SK-N-SH treated with all-trans-retinoic acid at 6 μM for 48 hours (cell line): ENCODE measurements at regions not wholly inside any gene's neighbourhood (a gene's known extent, or its start where the extent isn't known, plus 50 kb on each side); places are given as distances from the start of the nearest gene placed in this dataset.

ENCODE experiments used
- ATAC-seq: fragments of 200-7000 bp; cut with Tn5 transposase; 3 replicates; pipeline ENCODE4 v1.9.1; 2020; ENCODE audit warnings: mild to moderate bottlenecking, moderate library complexity
- ARNTL ChIP-seq: fragments of 450-650 bp; formaldehyde crosslinking; IDR thresholded peaks from 2 replicates; pipeline ENCODE4 v1.5.0; 2020; ENCODE audit warnings: low read depth, mild to moderate bottlenecking, moderate library complexity, borderline replicate concordance
- BACH2 ChIP-seq: fragments of 250-450 bp; sonication (Bioruptor Pico); IDR thresholded peaks from 2 replicates; pipeline ENCODE4 v1.9.0; 2021; ENCODE audit warnings: mild to moderate bottlenecking, borderline replicate concordance
- CSRNP3 ChIP-seq: fragments of 250-450 bp; sonication (Bioruptor Pico); IDR thresholded peaks from 2 replicates; pipeline ENCODE4 v1.5.1; 2021; ENCODE audit warnings: mild to moderate bottlenecking, moderate library complexity
- ESRRG ChIP-seq: fragments of 250-450 bp; sonication (Bioruptor Pico); IDR thresholded peaks from 2 replicates; pipeline ENCODE4 v1.6.1; 2021; ENCODE audit warnings: mild to moderate bottlenecking
- GLIS3 ChIP-seq: fragments of 250-450 bp; sonication (Bioruptor Pico); IDR thresholded peaks from 2 replicates; pipeline ENCODE4 v1.5.0; 2020; ENCODE audit warnings: mild to moderate bottlenecking, moderate library complexity
- ISL1 ChIP-seq: fragments of 250-450 bp; sonication (Bioruptor Pico); IDR thresholded peaks from 2 replicates; pipeline ENCODE4 v2.1.2; 2022; ENCODE audit warnings: mild to moderate bottlenecking, moderate library complexity
- OSR1 ChIP-seq: fragments of 250-450 bp; sonication (Bioruptor Pico); IDR thresholded peaks from 2 replicates; pipeline ENCODE4 v1.8.0; 2022; ENCODE audit warnings: moderate library complexity, mild to moderate bottlenecking, inconsistent platforms
- PPARA ChIP-seq: fragments of 250-450 bp; sonication (Bioruptor Pico); IDR thresholded peaks from 2 replicates; pipeline ENCODE4 v1.5.0; 2020; ENCODE audit warnings: mild to moderate bottlenecking, borderline replicate concordance
- RARB ChIP-seq: fragments of 250-450 bp; sonication (Bioruptor Pico); IDR thresholded peaks from 2 replicates; pipeline ENCODE4 v1.8.0; 2021; ENCODE audit warnings: mild to moderate bottlenecking, moderate library complexity
- SNAI2 ChIP-seq: fragments of 250-450 bp; sonication (Bioruptor Pico); IDR thresholded peaks from 2 replicates; pipeline ENCODE4 v1.5.0; 2020; ENCODE audit warnings: mild to moderate bottlenecking, moderate library complexity
- TOX ChIP-seq: fragments of 250-450 bp; sonication (Bioruptor Pico); IDR thresholded peaks from 2 replicates; pipeline ENCODE4 v1.8.0; 2021; ENCODE audit warnings: mild to moderate bottlenecking, moderate library complexity, borderline replicate concordance
- ZC3H10 ChIP-seq: fragments of 250-450 bp; sonication (Bioruptor Pico); IDR thresholded peaks from 2 replicates; pipeline ENCODE4 v1.5.1; 2021; ENCODE audit warnings: mild to moderate bottlenecking, moderate library complexity
- ZFP30 ChIP-seq: fragments of 450-650 bp; formaldehyde crosslinking; IDR thresholded peaks from 2 replicates; pipeline ENCODE4 v1.5.0; 2022; ENCODE audit warnings: mild to moderate bottlenecking, moderate library complexity
- ZNF565 ChIP-seq: fragments of 450-650 bp; formaldehyde crosslinking; conservative IDR thresholded peaks from 2 replicates; pipeline ENCODE4 v1.5.0; 2020; ENCODE audit warnings: low read depth, mild to moderate bottlenecking, moderate library complexity
- ZNF70 ChIP-seq: fragments of 450-650 bp; formaldehyde crosslinking; IDR thresholded peaks from 2 replicates; pipeline ENCODE4 v1.5.0; 2020; ENCODE audit warnings: mild to moderate bottlenecking, moderate library complexity
- ZNF8 ChIP-seq: fragments of 450-650 bp; formaldehyde crosslinking; IDR thresholded peaks from 2 replicates; pipeline ENCODE4 v1.5.0; 2020; ENCODE audit warnings: mild to moderate bottlenecking, moderate library complexity
- TF ChIP-seq, protein P1 (sequence below): fragments of 250-450 bp; sonication (Bioruptor Pico); IDR thresholded peaks from 2 replicates; pipeline ENCODE4 v1.5.0; 2020; ENCODE audit warnings: mild to moderate bottlenecking, moderate library complexity
- TF ChIP-seq, protein P2 (sequence below): fragments of 250-450 bp; sonication (Bioruptor Pico); IDR thresholded peaks from 2 replicates; pipeline ENCODE4 v1.5.1; 2020; ENCODE audit warnings: low read depth, mild to moderate bottlenecking, moderate library complexity
- TF ChIP-seq, protein P3 (sequence below): fragments of 250-450 bp; sonication (Bioruptor Pico); IDR thresholded peaks from 2 replicates; pipeline ENCODE4 v1.8.0; 2021; ENCODE audit warnings: low read depth, mild to moderate bottlenecking, moderate library complexity, borderline replicate concordance

DNA sequence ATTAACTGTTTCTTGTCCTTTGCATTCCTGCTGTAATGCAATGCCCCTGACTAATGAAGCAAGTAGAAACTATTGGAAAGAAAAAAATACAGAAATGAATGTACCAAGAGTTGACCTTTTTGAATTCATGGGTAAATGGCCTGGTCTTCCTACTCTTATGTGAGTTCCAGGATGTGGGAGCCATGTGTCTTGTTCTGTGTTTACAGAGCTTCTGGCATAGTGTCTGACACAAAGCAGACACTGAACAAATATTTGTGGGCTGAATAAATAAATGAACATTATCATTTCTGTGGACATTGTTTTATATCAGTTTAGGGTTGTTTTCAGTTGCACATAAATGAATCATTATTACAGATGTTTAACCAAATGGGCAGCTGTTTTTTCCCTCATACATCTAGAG lies 155.5 kb downstream of the CD8B2 start:
- peak; percentile 30; the same call in 1 of the 2 replicates for TF ChIP-seq TOX (CRISPR knock-in tag)
- TF ChIP-seq, protein P1, sequence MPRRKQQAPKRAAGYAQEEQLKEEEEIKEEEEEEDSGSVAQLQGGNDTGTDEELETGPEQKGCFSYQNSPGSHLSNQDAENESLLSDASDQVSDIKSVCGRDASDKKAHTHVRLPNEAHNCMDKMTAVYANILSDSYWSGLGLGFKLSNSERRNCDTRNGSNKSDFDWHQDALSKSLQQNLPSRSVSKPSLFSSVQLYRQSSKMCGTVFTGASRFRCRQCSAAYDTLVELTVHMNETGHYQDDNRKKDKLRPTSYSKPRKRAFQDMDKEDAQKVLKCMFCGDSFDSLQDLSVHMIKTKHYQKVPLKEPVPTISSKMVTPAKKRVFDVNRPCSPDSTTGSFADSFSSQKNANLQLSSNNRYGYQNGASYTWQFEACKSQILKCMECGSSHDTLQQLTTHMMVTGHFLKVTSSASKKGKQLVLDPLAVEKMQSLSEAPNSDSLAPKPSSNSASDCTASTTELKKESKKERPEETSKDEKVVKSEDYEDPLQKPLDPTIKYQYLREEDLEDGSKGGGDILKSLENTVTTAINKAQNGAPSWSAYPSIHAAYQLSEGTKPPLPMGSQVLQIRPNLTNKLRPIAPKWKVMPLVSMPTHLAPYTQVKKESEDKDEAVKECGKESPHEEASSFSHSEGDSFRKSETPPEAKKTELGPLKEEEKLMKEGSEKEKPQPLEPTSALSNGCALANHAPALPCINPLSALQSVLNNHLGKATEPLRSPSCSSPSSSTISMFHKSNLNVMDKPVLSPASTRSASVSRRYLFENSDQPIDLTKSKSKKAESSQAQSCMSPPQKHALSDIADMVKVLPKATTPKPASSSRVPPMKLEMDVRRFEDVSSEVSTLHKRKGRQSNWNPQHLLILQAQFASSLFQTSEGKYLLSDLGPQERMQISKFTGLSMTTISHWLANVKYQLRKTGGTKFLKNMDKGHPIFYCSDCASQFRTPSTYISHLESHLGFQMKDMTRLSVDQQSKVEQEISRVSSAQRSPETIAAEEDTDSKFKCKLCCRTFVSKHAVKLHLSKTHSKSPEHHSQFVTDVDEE (CRISPR knock-in tag), result no peak
- TF ChIP-seq ISL1 (CRISPR knock-in tag), result peak; percentile 61
- TF ChIP-seq, all 23 proteins: peak for 2
- ATAC-seq, result peak; percentile 76

- TF ChIP-seq OSR1 (CRISPR knock-in tag) (no peak), BACH2 (CRISPR knock-in tag) (no peak), ZC3H10 (CRISPR knock-in tag) (no peak)
- TF ChIP-seq, protein P2, sequence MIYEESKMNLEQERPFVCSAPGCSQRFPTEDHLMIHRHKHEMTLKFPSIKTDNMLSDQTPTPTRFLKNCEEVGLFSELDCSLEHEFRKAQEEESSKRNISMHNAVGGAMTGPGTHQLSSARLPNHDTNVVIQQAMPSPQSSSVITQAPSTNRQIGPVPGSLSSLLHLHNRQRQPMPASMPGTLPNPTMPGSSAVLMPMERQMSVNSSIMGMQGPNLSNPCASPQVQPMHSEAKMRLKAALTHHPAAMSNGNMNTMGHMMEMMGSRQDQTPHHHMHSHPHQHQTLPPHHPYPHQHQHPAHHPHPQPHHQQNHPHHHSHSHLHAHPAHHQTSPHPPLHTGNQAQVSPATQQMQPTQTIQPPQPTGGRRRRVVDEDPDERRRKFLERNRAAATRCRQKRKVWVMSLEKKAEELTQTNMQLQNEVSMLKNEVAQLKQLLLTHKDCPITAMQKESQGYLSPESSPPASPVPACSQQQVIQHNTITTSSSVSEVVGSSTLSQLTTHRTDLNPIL (CRISPR knock-in tag), result no peak
- no peak for ATAC-seq
Observed at GRCh38 chr2:106644623-106645022, 157.5 kb downstream of the CD8B2 start.

GRCh38 chr2:106646605-106647004 lies 159.4 kb downstream of the CD8B2 start:
- ATAC-seq, result no peak
- TF ChIP-seq RARB (CRISPR knock-in tag) (no peak), ZFP30 (CRISPR knock-in tag) (no peak), CSRNP3 (CRISPR knock-in tag) (no peak), ZNF8 (CRISPR knock-in tag) (no peak), TOX (CRISPR knock-in tag) (no peak), ZNF565 (CRISPR knock-in tag) (no peak)
- TF ChIP-seq, protein P2 (CRISPR knock-in tag), result no peak
- TF ChIP-seq, all 23 proteins: peak for 0

GRCh38 chr2:106649306-106649705 lies 162.1 kb downstream of the CD8B2 start:
- ATAC-seq, result no peak

More at GRCh38 chr2:106649306-106649705, 162.1 kb downstream of the CD8B2 start:
- TF ChIP-seq ARNTL (no peak), CSRNP3 (CRISPR knock-in tag) (no peak), ZNF8 (CRISPR knock-in tag) (no peak), ZC3H10 (CRISPR knock-in tag) (no peak), SNAI2 (no peak), GLIS3 (no peak), ZNF565 (CRISPR knock-in tag) (no peak), PPARA (CRISPR knock-in tag) (no peak), TOX (CRISPR knock-in tag) (no peak), ZFP30 (CRISPR knock-in tag) (no peak), ZNF70 (CRISPR knock-in tag) (no peak), BACH2 (CRISPR knock-in tag) (no peak), ESRRG (CRISPR knock-in tag) (no peak)
- TF ChIP-seq, protein P2 (CRISPR knock-in tag), result no peak
- TF ChIP-seq, protein P3, sequence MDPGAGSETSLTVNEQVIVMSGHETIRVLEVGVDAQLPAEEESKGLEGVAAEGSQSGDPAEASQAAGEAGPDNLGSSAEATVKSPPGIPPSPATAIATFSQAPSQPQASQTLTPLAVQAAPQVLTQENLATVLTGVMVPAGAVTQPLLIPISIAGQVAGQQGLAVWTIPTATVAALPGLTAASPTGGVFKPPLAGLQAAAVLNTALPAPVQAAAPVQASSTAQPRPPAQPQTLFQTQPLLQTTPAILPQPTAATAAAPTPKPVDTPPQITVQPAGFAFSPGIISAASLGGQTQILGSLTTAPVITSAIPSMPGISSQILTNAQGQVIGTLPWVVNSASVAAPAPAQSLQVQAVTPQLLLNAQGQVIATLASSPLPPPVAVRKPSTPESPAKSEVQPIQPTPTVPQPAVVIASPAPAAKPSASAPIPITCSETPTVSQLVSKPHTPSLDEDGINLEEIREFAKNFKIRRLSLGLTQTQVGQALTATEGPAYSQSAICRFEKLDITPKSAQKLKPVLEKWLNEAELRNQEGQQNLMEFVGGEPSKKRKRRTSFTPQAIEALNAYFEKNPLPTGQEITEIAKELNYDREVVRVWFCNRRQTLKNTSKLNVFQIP (CRISPR knock-in tag), result no peak
- TF ChIP-seq, all 23 proteins: peak for 0
